Mesendoderm (in vitro differentiated cells): ENCODE measurements at regions not wholly inside any gene's neighbourhood (a gene's known extent, or its start where the extent isn't known, plus 50 kb on each side); places are given as distances from the start of the nearest gene placed in this dataset.

Experiments
- DNase-seq: peaks from one replicate; pipeline ENCODE4 v3.0.0; 2013
- H2AK5ac ChIP-seq: 2 replicates; pipeline ENCODE4 v1.6.1; 2013; ENCODE audit warnings: low read length, inconsistent platforms
- H2BK120ac ChIP-seq: 2 replicates; pipeline ENCODE4 v1.6.1; 2013; ENCODE audit warnings: low read depth, mild to moderate bottlenecking, low read length, moderate library complexity, mixed read lengths
- H2BK15ac ChIP-seq: replicated peaks from 2 replicates; pipeline ENCODE4 v1.6.1; 2013; ENCODE audit warnings: low read depth, mild to moderate bottlenecking, moderate library complexity
- H2BK5ac ChIP-seq: 2 replicates; pipeline ENCODE4 v1.6.1; 2013; ENCODE audit warnings: low read length, inconsistent platforms
- H3K18ac ChIP-seq: 2 replicates; pipeline ENCODE4 v1.6.1; 2013; ENCODE audit warnings: mild to moderate bottlenecking, low read length, mixed read lengths
- H3K23ac ChIP-seq: one replicate; pipeline ENCODE4 v1.6.1; 2013; ENCODE audit warnings: low read length
- H3K27ac ChIP-seq: 2 replicates; pipeline ENCODE4 v1.5.1; 2013; ENCODE audit warnings: low read depth, mild to moderate bottlenecking, inconsistent platforms, low read length, moderate library complexity
- H3K27me3 ChIP-seq: 2 replicates; pipeline ENCODE4 v1.6.1; 2013; ENCODE audit warnings: low read length, control low read depth, mild to moderate bottlenecking, inconsistent platforms; ENCODE audit not compliant: insufficient read depth, poor library complexity
- H3K36me3 ChIP-seq: 2 replicates; pipeline ENCODE4 v1.6.1; 2013; ENCODE audit warnings: low read length, inconsistent platforms; ENCODE audit not compliant: control insufficient read depth, insufficient read depth
- H3K4ac ChIP-seq: one replicate; pipeline ENCODE4 v1.6.1; 2013; ENCODE audit warnings: low read depth, mild to moderate bottlenecking, low read length, moderate library complexity
- H3K4me1 ChIP-seq: 2 replicates; pipeline ENCODE4 v1.6.1; 2013; ENCODE audit warnings: low read depth, low read length, inconsistent platforms; ENCODE audit not compliant: control insufficient read depth
- H3K4me2 ChIP-seq: 2 replicates; pipeline ENCODE4 v1.6.1; 2013; ENCODE audit warnings: low read length
- H3K4me3 ChIP-seq: 2 replicates; pipeline ENCODE4 v1.5.1; 2013; ENCODE audit warnings: mild to moderate bottlenecking, low read length
- H3K56ac ChIP-seq: one replicate; pipeline ENCODE4 v1.6.1; 2013; ENCODE audit warnings: low read length
- H3K79me1 ChIP-seq: 2 replicates; pipeline ENCODE4 v1.6.1; 2013; ENCODE audit warnings: low read length, inconsistent platforms
- H3K79me2 ChIP-seq: 2 replicates; pipeline ENCODE4 v1.6.1; 2013; ENCODE audit warnings: mild to moderate bottlenecking, low read length; ENCODE audit not compliant: control insufficient read depth, insufficient read depth
- H3K9ac ChIP-seq: 2 replicates; pipeline ENCODE4 v1.6.1; 2013; ENCODE audit warnings: low read length, inconsistent platforms
- H4K5ac ChIP-seq: one replicate; pipeline ENCODE4 v1.6.1; 2013; ENCODE audit warnings: low read length
- H4K8ac ChIP-seq: one replicate; pipeline ENCODE4 v1.6.1; 2013; ENCODE audit warnings: low read depth, mild to moderate bottlenecking, control low read depth, low read length, moderate library complexity
- WGBS: extraction: QIAGEN DNeasy Blood & Tissue Kit; methylation state at CpG from one replicate; pipeline ENCODE4 v1.1.7; 2013; ENCODE audit warnings: low lambda C conversion rate, missing lambda C conversion rate; ENCODE audit not compliant: insufficient coverage; ENCODE audit errors: extremely low coverage; 5-methylcytosine and 5-hydroxymethylcytosine counted together

- Histone ChIP-seq H4K8ac (no peak overlapping the region), H3K4me1 (no peaks in the 10 kb centered on the region), H2AK5ac (no peak overlapping the region), H2BK120ac (no peak overlapping the region), H3K79me1 (no peaks in the 10 kb centered on the region), H3K4me3 (no peak overlapping the region), H3K56ac (no peak overlapping the region), H3K9ac (no peak overlapping the region), H3K4me2 (no peak overlapping the region), H3K18ac (no peak overlapping the region), H4K5ac (no peak overlapping the region), H3K36me3 (no peaks in the 10 kb centered on the region), H3K23ac (no peak overlapping the region), H3K79me2 (no peaks in the 10 kb centered on the region), H2BK5ac (no peak overlapping the region), H3K27me3 (no peaks in the 10 kb centered on the region), H2BK15ac (no peak overlapping the region), H3K4ac (no peak overlapping the region), H3K27ac (no peak overlapping the region)
- no CpG with 5 or more reads among the region's 2 CpGs for WGBS
- no peak for DNase-seq
Observed at GRCh38 chr4:126758493-126758892, 874.3 kb upstream of the INTU start.

DNA sequence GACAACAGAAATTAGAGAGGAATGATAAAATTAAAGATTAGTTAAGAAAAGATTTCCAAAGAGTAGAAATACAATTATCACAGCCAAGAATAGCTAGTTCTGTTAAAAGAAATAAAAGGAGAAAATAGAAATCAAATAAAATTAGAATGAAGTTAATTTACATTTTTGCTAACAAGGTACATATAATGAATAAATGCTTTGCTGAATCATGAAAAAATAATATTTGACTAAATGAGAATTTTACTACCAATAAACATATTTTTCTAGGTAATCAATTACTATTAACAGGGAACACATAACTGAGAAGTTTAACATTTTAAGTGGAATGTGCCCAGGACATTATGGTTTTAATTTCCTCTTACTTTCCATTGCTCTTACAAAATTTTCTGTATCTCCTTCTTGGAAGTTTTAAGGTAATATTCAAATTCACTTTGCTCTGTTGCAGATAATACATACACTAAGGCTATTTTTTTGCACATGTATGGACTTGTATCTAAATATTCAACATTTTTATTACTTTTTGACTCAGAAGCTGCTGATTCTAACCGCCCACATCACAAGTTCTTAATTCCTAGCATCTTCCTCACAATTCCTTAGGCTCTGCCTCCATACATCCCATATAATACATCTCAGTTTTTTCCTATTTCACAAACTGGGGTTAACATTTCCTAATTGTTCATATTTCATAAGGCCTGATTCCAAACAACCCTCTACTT lies 870.7 kb upstream of the INTU start:
- WGBS: no CpG with 5 or more reads among the region's 1 CpG
- no peak overlapping the region for H2BK15ac ChIP-seq
- H2AK5ac ChIP-seq: no peak overlapping the region
- H3K4me2 ChIP-seq: no peak overlapping the region
- no peak overlapping the region for H3K27ac ChIP-seq
- DNase-seq: no peak
- H3K23ac ChIP-seq: no peak overlapping the region
- no peak overlapping the region for H3K4me3 ChIP-seq
- H4K5ac ChIP-seq: no peak overlapping the region
- H3K4me1 ChIP-seq: no peaks in the 10 kb centered on the region
- no peak overlapping the region for H3K18ac ChIP-seq
- H3K56ac ChIP-seq: no peak overlapping the region
- H3K79me2 ChIP-seq: no peaks in the 10 kb centered on the region
- H4K8ac ChIP-seq: no peak overlapping the region
- no peaks in the 10 kb centered on the region for H3K27me3 ChIP-seq
- H3K4ac ChIP-seq: no peak overlapping the region
- H3K36me3 ChIP-seq: no peaks in the 10 kb centered on the region
- H3K79me1 ChIP-seq: no peaks in the 10 kb centered on the region
- H2BK120ac ChIP-seq: no peak overlapping the region
- H3K9ac ChIP-seq: no peak overlapping the region
- H2BK5ac ChIP-seq: no peak overlapping the region

GRCh38 chr4:126762663-126763247 lies 870.0 kb upstream of the INTU start:
- no peaks in the 10 kb centered on the region for H3K27me3 ChIP-seq
- WGBS: no CpG with 5 or more reads among the region's 5 CpGs
- H3K27ac ChIP-seq: no peak overlapping the region
- H2AK5ac ChIP-seq: no peak overlapping the region
- no peak overlapping the region for H3K18ac ChIP-seq
- H4K5ac ChIP-seq: no peak overlapping the region
- no peaks in the 10 kb centered on the region for H3K79me2 ChIP-seq
- H3K79me1 ChIP-seq: no peaks in the 10 kb centered on the region
- no peak overlapping the region for H2BK120ac ChIP-seq
- no peak overlapping the region for H3K56ac ChIP-seq
- H3K4me1 ChIP-seq: no peaks in the 10 kb centered on the region
- no peak overlapping the region for H3K4ac ChIP-seq
- no peak overlapping the region for H4K8ac ChIP-seq
- no peak overlapping the region for H2BK15ac ChIP-seq
- no peak overlapping the region for H3K9ac ChIP-seq
- no peak overlapping the region for H3K4me2 ChIP-seq
- DNase-seq: no peak
- no peaks in the 10 kb centered on the region for H3K36me3 ChIP-seq
- no peak overlapping the region for H3K23ac ChIP-seq
- H2BK5ac ChIP-seq: no peak overlapping the region
- H3K4me3 ChIP-seq: no peak overlapping the region

- H3K18ac ChIP-seq: no peak overlapping the region
- no peak overlapping the region for H3K23ac ChIP-seq
- DNase-seq: no peak
- H4K8ac ChIP-seq: no peak overlapping the region
- H2BK120ac ChIP-seq: no peak overlapping the region
- no peak overlapping the region for H3K4me3 ChIP-seq
- H4K5ac ChIP-seq: no peak overlapping the region
- WGBS: no CpG with 5 or more reads among the region's 2 CpGs
- no peak overlapping the region for H3K9ac ChIP-seq
- no peaks in the 10 kb centered on the region for H3K27me3 ChIP-seq
- no peak overlapping the region for H2AK5ac ChIP-seq
- no peak overlapping the region for H2BK15ac ChIP-seq
- H3K56ac ChIP-seq: no peak overlapping the region
- H3K4me1 ChIP-seq: no peaks in the 10 kb centered on the region
- H3K36me3 ChIP-seq: no peaks in the 10 kb centered on the region
- no peak overlapping the region for H3K27ac ChIP-seq
- no peak overlapping the region for H3K4me2 ChIP-seq
- no peaks in the 10 kb centered on the region for H3K79me1 ChIP-seq
- H3K4ac ChIP-seq: no peak overlapping the region
- no peak overlapping the region for H2BK5ac ChIP-seq
- no peaks in the 10 kb centered on the region for H3K79me2 ChIP-seq
Observed at GRCh38 chr4:126766241-126766640, 866.5 kb upstream of the INTU start.

GRCh38 chr4:126768338-126768737 lies 864.4 kb upstream of the INTU start:
- Histone ChIP-seq H2AK5ac (no peak overlapping the region), H3K9ac (no peak overlapping the region), H4K8ac (no peak overlapping the region), H2BK5ac (no peak overlapping the region), H3K4me3 (no peak overlapping the region), H3K79me1 (no peaks in the 10 kb centered on the region), H3K56ac (no peak overlapping the region), H3K18ac (no peak overlapping the region), H3K36me3 (no peaks in the 10 kb centered on the region), H2BK120ac (no peak overlapping the region), H2BK15ac (no peak overlapping the region), H3K23ac (no peak overlapping the region), H3K79me2 (no peaks in the 10 kb centered on the region), H3K27ac (no peak overlapping the region), H4K5ac (no peak overlapping the region), H3K4me2 (no peak overlapping the region), H3K4me1 (no peaks in the 10 kb centered on the region), H3K4ac (no peak overlapping the region), H3K27me3 (no peaks in the 10 kb centered on the region)
- no peak for DNase-seq
